22Rv1 (cell line): ENCODE measurements at regions not wholly inside any gene's neighbourhood (a gene's known extent, or its start where the extent isn't known, plus 50 kb on each side); places are given as distances from the start of the nearest gene placed in this dataset.

Experiments
- ZFX ChIP-seq: fragments of 450-650 bp; IDR thresholded peaks from 2 replicates; pipeline ENCODE4 v1.6.1; 2017; ENCODE audit warnings: antibody characterized with exemption, borderline replicate concordance
- TF ChIP-seq, protein P1 (sequence below): fragments of 450-650 bp; IDR thresholded peaks from 2 replicates; pipeline ENCODE4 v1.5.1; 2017; ENCODE audit warnings: mild to moderate bottlenecking

DNA sequence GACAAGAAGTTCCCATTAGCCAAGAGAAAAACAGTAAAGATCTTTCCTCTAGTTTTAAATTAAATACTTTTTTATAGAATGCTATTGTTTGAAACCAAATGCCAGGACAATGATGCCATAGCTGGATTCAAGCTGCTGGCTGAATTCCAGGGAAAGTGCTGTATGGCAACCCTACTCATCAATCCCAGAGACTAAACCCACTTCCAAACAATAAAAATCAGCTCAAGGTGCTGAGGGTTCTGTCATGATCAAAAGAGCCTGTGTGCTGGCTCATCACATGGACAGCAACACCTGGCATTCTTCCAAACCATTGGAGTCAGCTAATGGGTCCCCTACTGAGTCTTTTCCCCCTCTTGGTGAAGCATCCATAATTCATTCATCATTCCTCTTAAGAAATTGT is 53.7 kb upstream of the PARD3B start:
- TF ChIP-seq, protein P1, sequence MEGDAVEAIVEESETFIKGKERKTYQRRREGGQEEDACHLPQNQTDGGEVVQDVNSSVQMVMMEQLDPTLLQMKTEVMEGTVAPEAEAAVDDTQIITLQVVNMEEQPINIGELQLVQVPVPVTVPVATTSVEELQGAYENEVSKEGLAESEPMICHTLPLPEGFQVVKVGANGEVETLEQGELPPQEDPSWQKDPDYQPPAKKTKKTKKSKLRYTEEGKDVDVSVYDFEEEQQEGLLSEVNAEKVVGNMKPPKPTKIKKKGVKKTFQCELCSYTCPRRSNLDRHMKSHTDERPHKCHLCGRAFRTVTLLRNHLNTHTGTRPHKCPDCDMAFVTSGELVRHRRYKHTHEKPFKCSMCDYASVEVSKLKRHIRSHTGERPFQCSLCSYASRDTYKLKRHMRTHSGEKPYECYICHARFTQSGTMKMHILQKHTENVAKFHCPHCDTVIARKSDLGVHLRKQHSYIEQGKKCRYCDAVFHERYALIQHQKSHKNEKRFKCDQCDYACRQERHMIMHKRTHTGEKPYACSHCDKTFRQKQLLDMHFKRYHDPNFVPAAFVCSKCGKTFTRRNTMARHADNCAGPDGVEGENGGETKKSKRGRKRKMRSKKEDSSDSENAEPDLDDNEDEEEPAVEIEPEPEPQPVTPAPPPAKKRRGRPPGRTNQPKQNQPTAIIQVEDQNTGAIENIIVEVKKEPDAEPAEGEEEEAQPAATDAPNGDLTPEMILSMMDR = no peak
- no peak for TF ChIP-seq ZFX
